DMS53 treated with DMSO at 0.1 percent for 48 hours (cell line): ENCODE measurements at regions not wholly inside any gene's neighbourhood (a gene's known extent, or its start where the extent isn't known, plus 50 kb on each side); places are given as distances from the start of the nearest gene placed in this dataset.

ENCODE experiments used
- DNase-seq: peaks from one replicate; lab custom pipeline; 2025; ENCODE audit not compliant: unreplicated experiment; lab: John Stamatoyannopoulos, UW

GRCh38 chr2:204264621-204265140, 280.6 kb upstream of the PARD3B start:
- DNase-seq = no peak

DNA sequence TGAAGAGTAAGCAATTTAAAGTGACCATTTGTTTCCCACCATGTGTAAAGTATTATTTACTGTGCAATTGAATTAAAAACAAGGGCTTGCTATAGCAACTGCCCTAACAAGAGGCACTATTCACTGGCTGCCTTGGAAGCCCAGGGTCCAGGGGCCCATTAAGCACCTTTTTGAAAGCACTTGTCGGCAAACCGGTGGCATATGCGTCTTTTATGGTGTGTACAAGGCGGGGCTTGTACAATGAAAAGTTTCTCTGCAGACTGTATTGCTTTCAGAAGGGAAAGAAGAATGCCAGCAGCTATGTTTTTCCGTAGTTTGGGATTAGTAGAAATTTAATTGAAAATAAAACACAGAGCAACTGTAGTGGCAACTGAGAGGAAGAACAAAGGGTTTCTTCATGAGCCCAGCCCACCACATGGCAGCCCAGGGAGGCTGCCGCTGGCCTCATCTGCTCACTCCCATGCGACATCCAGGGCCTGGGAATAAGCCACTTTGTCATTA, 279.5 kb upstream of the PARD3B start:
- DNase-seq = no peak

DNA sequence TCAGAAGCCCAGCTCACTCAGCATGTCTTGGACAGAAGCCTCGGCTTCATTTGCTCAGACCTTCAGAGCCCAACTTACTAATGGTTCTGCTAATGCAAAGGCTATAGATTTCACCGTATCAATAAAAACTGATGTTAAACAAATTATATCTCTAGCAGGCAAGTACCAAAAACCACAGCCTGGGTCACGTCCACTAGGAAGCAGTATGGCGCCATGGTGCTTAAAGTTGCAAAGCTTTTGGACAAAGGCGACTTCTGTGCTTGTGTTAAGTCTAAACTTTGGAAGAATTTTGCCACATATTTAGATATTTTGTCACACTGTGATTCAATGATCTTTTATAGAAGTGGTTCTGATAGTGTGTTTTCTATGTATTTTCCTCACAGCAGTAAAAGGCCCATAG, 276.8 kb upstream of the PARD3B start:
- no peak for DNase-seq

DNA sequence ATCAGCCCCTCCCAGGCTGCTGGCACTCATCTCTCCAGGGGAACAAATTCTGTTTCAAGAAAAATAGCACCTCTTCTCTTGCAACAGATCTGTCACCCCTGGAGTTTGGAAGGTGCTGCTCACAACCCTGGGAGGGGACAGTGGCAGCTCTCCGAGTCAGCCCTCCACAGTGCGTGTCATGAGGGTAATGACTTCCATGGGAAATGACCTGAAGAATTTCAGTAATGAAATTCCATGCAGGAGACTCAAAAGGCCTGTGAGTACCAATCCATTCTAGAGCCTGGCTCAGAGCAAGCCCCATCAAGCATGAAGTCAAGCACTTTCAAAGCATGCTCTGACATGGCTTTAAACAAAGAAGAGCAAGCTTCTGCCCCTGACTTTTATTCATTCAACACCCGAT, 276.3 kb upstream of the PARD3B start:
- no peak for DNase-seq

DNA sequence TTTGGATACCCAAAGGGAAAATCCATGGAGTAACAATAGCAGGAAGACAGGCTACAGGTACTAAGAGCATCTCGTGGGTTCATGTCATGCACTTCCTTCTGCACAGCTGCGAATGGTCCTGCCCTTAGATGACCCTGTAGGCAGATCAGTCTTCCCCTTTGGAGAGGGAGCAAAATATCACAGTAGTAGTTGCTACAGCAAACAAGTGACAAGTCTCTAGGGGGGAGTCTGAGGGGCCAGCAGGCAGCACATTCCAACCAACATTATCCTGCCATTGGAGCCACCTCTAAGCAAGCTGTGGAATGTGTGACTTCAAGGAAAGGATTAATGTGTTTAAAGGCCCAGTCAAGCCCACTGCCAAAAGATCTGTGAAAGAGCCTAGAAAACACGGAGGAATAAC, 273.2 kb upstream of the PARD3B start:
- no peak for DNase-seq

- no peak for DNase-seq
Measured at GRCh38 chr2:204272610-204273287, 272.5 kb upstream of the PARD3B start.

GRCh38 chr2:204274429-204274828, 270.8 kb upstream of the PARD3B start:
- DNase-seq = no peak

- DNase-seq = no peak
Measured at GRCh38 chr2:204274991-204275390, 270.3 kb upstream of the PARD3B start.

- DNase-seq = no peak
Measured at GRCh38 chr2:204277226-204277625, 268.0 kb upstream of the PARD3B start.

- no peak for DNase-seq
Measured at GRCh38 chr2:204278454-204278853, 266.8 kb upstream of the PARD3B start.

GRCh38 chr2:204279819-204280218, 265.5 kb upstream of the PARD3B start:
- no peak for DNase-seq

DNA sequence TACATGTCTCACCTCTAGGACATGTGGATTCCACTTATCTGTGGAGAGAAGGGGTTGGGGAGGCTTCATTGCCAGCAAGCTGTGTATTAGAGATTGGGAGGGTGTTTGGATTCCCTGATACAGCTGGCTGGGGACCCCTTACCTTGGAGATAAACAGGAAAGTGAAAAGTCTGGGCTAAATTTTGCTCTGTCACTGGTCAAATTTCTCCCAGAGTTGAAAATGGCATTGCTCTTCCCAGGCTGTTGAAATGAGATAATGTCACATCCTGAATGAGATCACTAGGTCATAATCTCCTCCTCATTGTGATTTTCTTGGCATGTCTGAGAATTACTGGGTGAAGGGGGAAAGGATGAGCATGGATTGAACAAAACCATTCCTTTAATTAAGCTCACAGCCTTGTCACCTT, 265.0 kb upstream of the PARD3B start:
- no peak for DNase-seq

DNA sequence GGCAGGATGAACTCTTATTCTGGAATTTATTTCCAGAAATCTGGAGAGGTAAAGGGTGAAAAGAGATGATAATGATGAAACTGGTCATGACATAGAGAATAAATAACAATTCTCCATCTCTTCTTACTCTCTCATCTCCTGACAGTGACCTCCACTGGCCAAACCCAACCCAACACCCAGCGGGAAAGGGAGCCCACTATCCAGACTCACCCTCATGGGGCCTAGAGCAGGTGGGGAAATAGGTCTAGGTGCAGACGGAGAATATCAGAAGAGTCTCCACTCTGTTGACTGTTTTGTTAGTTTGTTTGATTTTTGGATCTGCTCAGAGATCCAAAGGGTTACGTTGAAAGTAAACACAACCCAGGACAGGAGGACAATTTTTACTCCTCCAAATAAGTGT, 263.2 kb upstream of the PARD3B start:
- peak; percentile 14 for DNase-seq

DNA sequence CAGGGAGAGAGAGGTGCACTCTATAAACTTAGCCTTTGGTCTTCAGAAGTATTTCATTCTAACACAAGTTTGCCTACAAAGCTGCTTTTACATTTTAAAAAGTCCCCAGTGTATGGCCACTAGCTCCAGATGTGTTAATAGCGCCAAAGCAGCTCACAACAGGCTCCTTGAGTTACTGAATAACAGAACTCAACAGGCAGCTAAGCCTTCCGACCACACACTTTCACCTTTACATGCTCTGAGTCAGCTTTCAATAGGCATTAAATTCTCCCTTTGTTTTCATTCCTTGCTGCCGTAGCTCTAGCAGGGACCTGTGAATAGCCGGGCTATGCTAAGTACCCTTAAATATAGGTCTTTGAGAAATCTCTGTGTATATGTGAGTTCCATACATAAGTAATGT, 262.8 kb upstream of the PARD3B start:
- DNase-seq = peak; percentile 91

- DNase-seq = no peak
Measured at GRCh38 chr2:204289066-204289465, 256.2 kb upstream of the PARD3B start.

GRCh38 chr2:204292439-204292838, 252.8 kb upstream of the PARD3B start:
- DNase-seq = no peak

GRCh38 chr2:204293884-204294747, 251.2 kb upstream of the PARD3B start:
- DNase-seq = peak; percentile 88

- no peak for DNase-seq
Measured at GRCh38 chr2:204298404-204298803, 246.9 kb upstream of the PARD3B start.

DNA sequence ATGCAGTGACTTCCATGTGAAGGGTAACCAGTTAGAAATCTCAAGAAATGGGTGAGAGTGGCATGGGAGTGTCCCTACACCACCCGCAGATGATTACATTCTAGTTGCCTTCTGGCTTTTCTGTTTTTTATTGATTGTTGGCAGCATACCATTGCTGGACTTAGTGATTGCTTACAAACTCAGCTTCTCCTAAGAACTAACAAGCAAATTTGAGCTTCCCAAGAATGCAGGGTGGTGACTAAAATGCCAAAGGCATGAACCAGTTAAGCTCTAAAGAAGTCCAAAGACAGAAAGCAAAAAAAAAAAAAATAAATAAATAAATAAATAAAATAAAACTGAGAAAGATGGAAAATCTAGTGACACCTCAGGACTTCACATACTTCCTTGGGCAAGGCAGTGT, 245.5 kb upstream of the PARD3B start:
- DNase-seq = no peak

DNA sequence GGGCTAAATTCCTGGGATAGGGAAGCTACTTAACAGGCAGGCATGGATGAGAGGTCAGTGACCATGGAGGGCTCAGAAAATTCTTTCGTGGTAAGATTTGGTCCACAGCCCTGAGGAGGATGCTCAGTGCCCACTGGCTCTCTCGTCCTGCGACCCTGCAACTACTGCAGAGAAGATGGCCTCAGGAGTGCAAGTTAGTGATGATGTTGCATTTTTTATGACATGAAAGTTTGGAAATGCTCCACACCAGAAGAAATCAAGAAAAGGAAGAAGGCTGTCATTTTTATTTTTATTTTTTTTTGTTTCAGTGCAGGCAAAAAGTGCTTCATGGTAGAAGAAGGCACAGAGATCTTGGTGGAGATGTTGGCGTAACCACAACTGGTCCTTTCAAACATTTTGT, 238.6 kb upstream of the PARD3B start:
- no peak for DNase-seq

DNA sequence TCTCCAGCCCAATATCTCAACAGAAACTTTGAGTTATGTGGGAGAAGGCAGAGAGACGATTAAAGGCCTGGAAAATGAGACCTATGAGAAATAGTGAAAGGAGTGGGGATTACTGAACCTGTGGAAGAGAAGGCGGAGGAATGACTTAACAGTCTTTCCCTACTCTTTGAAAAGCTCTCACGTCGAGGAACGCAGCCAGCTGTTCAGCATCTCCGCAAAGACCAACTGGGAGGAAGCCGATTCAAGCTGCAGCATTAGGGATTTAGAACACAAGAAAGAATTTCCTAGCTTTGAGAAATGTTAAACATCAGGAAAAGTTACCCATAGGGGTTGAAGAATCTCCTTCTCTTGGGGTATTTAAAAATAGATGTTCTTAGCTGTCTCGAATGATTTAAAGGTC, 233.2 kb upstream of the PARD3B start:
- no peak for DNase-seq

- DNase-seq = no peak
Measured at GRCh38 chr2:204313256-204313655, 232.0 kb upstream of the PARD3B start.
